Adrenal gland (tissue), 9 donors: ENCODE measurements at regions not wholly inside any gene's neighbourhood (a gene's known extent, or its start where the extent isn't known, plus 50 kb on each side); places are given as distances from the start of the nearest gene placed in this dataset.

ENCODE experiments used
- DNase-seq, 7 donors: peaks; one replicate each; pipeline ENCODE4 v3.0.0-alpha.2; 2019 to 2020
- H3K27ac ChIP-seq, 5 donors: fragments of 200-600 bp; sonication (generic) in 4 of 5; 1 replicate in 3 of 5; 2 replicates in 2 of 5; pipeline versions ENCODE4 v1.5.1 to v1.8.0; 2016 to 2020; ENCODE audit warnings: mild to moderate bottlenecking in 1 of 5
- H3K27me3 ChIP-seq: fragments of 200-600 bp; 2 replicates; pipeline ENCODE4 v1.8.0; 2021
- H3K36me3 ChIP-seq, 2 donors: fragments of 200-600 bp; replicated peaks in 1 of 2; 1 replicate in 1 of 2; 2 replicates in 1 of 2; pipeline versions ENCODE4 v1.5.1 to v1.8.0; 2018 to 2022
- H3K4me1 ChIP-seq, 2 donors: fragments of 200-600 bp; replicated peaks in 1 of 2; 1 replicate in 1 of 2; 2 replicates in 1 of 2; pipeline versions ENCODE4 v1.5.1 to v1.8.0; 2018 to 2021
- H3K4me3 ChIP-seq, 4 donors: fragments of 200-600 bp; sonication (generic) in 3 of 4; one replicate each; pipeline ENCODE4 v1.5.1; 2016 to 2018
- H3K9me3 ChIP-seq, 3 donors: fragments of 200-600 bp; sonication (generic) in 1 of 3; replicated peaks in 1 of 3; 1 replicate in 2 of 3; 2 replicates in 1 of 3; pipeline versions ENCODE4 v1.5.1 to v1.8.0; 2016 to 2021
- CTCF ChIP-seq, 6 experiments: fragments of 450-650 bp in 4 of 6; fragments of 200-600 bp in 2 of 6; sonication (generic) in 1 of 6; IDR thresholded peaks; 1 replicate in 5 of 6; 2 replicates in 1 of 6; pipeline versions ENCODE4 v1.5.1 to v1.8.0; 2016 to 2021; ENCODE audit warnings: antibody characterized with exemption in 6 of 6, mild to moderate bottlenecking in 2 of 6, moderate library complexity in 1 of 6
- POLR2A ChIP-seq, 2 donors: fragments of 450-650 bp; IDR thresholded peaks; one replicate each; pipeline ENCODE4 v1.6.1; 2017; ENCODE audit warnings: antibody characterized with exemption in 2 of 2, mild to moderate bottlenecking in 2 of 2, moderate library complexity in 1 of 2
- WGBS, 4 donors: extraction: QIAGEN DNeasy Blood & Tissue Kit in 2 of 4; methylation state at CpG; one replicate each; pipeline versions ENCODE4 v1.1.5 to v1.1.7; 2013 to 2017; 5-methylcytosine and 5-hydroxymethylcytosine counted together
- intact Hi-C, 2 donors: fragments of 100-400 bp; cut with DNase I; formaldehyde crosslinking; loops; one replicate each; pipeline versions ENCODE4 v1.14.1 to v1.15.0; 2022 to 2023
- donor health status: healthy with polysubstance abuse.
- donor health status: Bipolar disorder and iron deficiency.
- donor health status: DM: yes; HTN: yes; CAD: no.
- donor health status: DM: no; HTN: no; CAD: no.
- donor health status: DM: no; HTN: no; CAD: no.

- Histone ChIP-seq H3K4me3 (no peak overlapping the region), H3K36me3 (no peaks in the 10 kb centered on the region), H3K27me3 (no peaks in the 10 kb centered on the region), H3K9me3 (no peaks in the 10 kb centered on the region), H3K27ac (no peak overlapping the region), H3K4me1 (no peaks in the 10 kb centered on the region)
- no peak for DNase-seq
- intact Hi-C loops = no loop called here
- TF ChIP-seq POLR2A (IDR thresholded peaks at IDR 0.05) (no peak), CTCF (IDR thresholded peaks at IDR 0.05) (no peak)
- WGBS, 4 donors = 87 to 97% (median 95%) methylated on average over 2 of the region's 2 CpGs
Observed at GRCh38 chr2:60268661-60269060, 284.8 kb downstream of the BCL11A start.

GRCh38 chr2:60268032-60268431 lies 285.4 kb downstream of the BCL11A start:
- WGBS, 4 donors = 69 to 76% (median 71%) methylated on average over 4 of the region's 4 CpGs
- Histone ChIP-seq H3K4me3 (no peak overlapping the region), H3K4me1 (no peaks in the 10 kb centered on the region), H3K9me3 (no peaks in the 10 kb centered on the region), H3K27me3 (no peaks in the 10 kb centered on the region), H3K27ac (no peak overlapping the region), H3K36me3 (no peaks in the 10 kb centered on the region)
- no peak for DNase-seq
- intact Hi-C loops = no loop called here
- TF ChIP-seq POLR2A (IDR thresholded peaks at IDR 0.05) = no peak
- no peak for TF ChIP-seq CTCF (IDR thresholded peaks at IDR 0.05)

- 87 to 92% (median 89%) methylated on average over 3 to 5 of the region's 5 CpGs for WGBS, 4 donors
- Histone ChIP-seq H3K27ac (no peak overlapping the region), H3K4me3 (no peak overlapping the region), H3K4me1 (no peaks in the 10 kb centered on the region), H3K27me3 (no peaks in the 10 kb centered on the region), H3K9me3 (no peaks in the 10 kb centered on the region), H3K36me3 (no peaks in the 10 kb centered on the region)
- TF ChIP-seq CTCF (IDR thresholded peaks at IDR 0.05) = no peak
- intact Hi-C loops = no loop called here
- DNase-seq = no peak
Observed at GRCh38 chr2:60267122-60267521, 286.3 kb downstream of the BCL11A start.

GRCh38 chr2:60262178-60262577 lies 291.3 kb downstream of the BCL11A start:
- intact Hi-C loops = no loop called here
- no peak overlapping the region for H3K4me3 ChIP-seq
- no peak for TF ChIP-seq CTCF (IDR thresholded peaks at IDR 0.05)
- TF ChIP-seq POLR2A (IDR thresholded peaks at IDR 0.05) = no peak
- DNase-seq = no peak
- no peak overlapping the region for H3K27ac ChIP-seq
- H3K4me1 ChIP-seq = no peaks in the 10 kb centered on the region
- H3K9me3 ChIP-seq = no peaks in the 10 kb centered on the region
- H3K27me3 ChIP-seq = no peaks in the 10 kb centered on the region
- H3K36me3 ChIP-seq = no peaks in the 10 kb centered on the region
- WGBS, 4 donors = 70 to 77% (median 74%) methylated on average over 7 of the region's 7 CpGs
